ENCODE measurements at regions not wholly inside any gene's neighbourhood (a gene's known extent, or its start where the extent isn't known, plus 50 kb on each side); places are given as distances from the start of the nearest gene placed in this dataset.

GRCh38 chr18:42137693-42138375 lies 182.8 kb downstream of the PIK3C3 start:
- Histone ChIP-seq H3K4me1 (no peaks in the 10 kb centered on the region), H3K9me3 (no peaks in the 10 kb centered on the region), H3K27me3 (replicated peaks; ENCODE audit: control insufficient read depth, insufficient read depth, low read length) (no peaks in the 10 kb centered on the region), H3K36me3 (ENCODE audit: control insufficient read depth, insufficient read depth, low read length) (no peaks in the 10 kb centered on the region), H3K4me3 (ENCODE audit: low read depth, low read length) (no peak overlapping the region)
- H3K4me1 Mint-ChIP-seq (ENCODE audit: low read depth, unreplicated experiment), result no peaks in the 10 kb centered on the region
- BruUV-seq (replicated peaks), result no TSS peak
- intact Hi-C loops (cut with micrococcal nuclease; ENCODE audit: unreplicated experiment), result no loop called here
- DNase-seq, result no peak
- no peaks in the 10 kb centered on the region for H3K36me3 Mint-ChIP-seq (ENCODE audit: insufficient read depth, unreplicated experiment)
- no peaks in the 10 kb centered on the region for H3K9me3 Mint-ChIP-seq (ENCODE audit: unreplicated experiment)
- ChIA-PET CTCF (no interaction called here), POLR2A (no interaction called here)
- no peak overlapping the region for H3K27ac Mint-ChIP-seq (ENCODE audit: unreplicated experiment)
- no peak for TF ChIP-seq CTCF (IDR thresholded peaks at IDR 0.05; ENCODE audit: insufficient read depth in 1 of 2, low read depth in 1 of 2, low read length in 1 of 2, severe bottlenecking in 1 of 2, unreplicated experiment in 1 of 2)
- peaks cover 3% of the 10 kb centered on the region for H3K27me3 Mint-ChIP-seq (ENCODE audit: insufficient read depth, unreplicated experiment)
- H3K4me3 Mint-ChIP-seq (ENCODE audit: unreplicated experiment), result no peak overlapping the region

GRCh38 chr18:42141439-42141838 lies 186.4 kb downstream of the PIK3C3 start:
- ChIA-PET CTCF (no interaction called here), POLR2A (no interaction called here)
- H3K4me3 Mint-ChIP-seq (ENCODE audit: unreplicated experiment), result no peak overlapping the region
- Histone ChIP-seq H3K27me3 (replicated peaks; ENCODE audit: control insufficient read depth, insufficient read depth, low read length) (no peaks in the 10 kb centered on the region), H3K4me3 (ENCODE audit: low read depth, low read length) (no peak overlapping the region), H3K9me3 (no peaks in the 10 kb centered on the region), H3K36me3 (ENCODE audit: control insufficient read depth, insufficient read depth, low read length) (no peaks in the 10 kb centered on the region), H3K4me1 (no peaks in the 10 kb centered on the region)
- H3K27me3 Mint-ChIP-seq (ENCODE audit: insufficient read depth, unreplicated experiment), result no peaks in the 10 kb centered on the region
- H3K4me1 Mint-ChIP-seq (ENCODE audit: low read depth, unreplicated experiment), result no peaks in the 10 kb centered on the region
- no peak for DNase-seq
- no peak overlapping the region for H3K27ac Mint-ChIP-seq (ENCODE audit: unreplicated experiment)
- no peak for TF ChIP-seq CTCF (IDR thresholded peaks at IDR 0.05; ENCODE audit: insufficient read depth in 1 of 2, low read depth in 1 of 2, low read length in 1 of 2, severe bottlenecking in 1 of 2, unreplicated experiment in 1 of 2)
- H3K36me3 Mint-ChIP-seq (ENCODE audit: insufficient read depth, unreplicated experiment), result no peaks in the 10 kb centered on the region
- BruUV-seq (replicated peaks), result no TSS peak
- intact Hi-C loops (cut with micrococcal nuclease; ENCODE audit: unreplicated experiment), result no loop called here
- no peaks in the 10 kb centered on the region for H3K9me3 Mint-ChIP-seq (ENCODE audit: unreplicated experiment)

GRCh38 chr18:42155024-42155423 lies 200.0 kb downstream of the PIK3C3 start:
- no peak for DNase-seq
- Histone ChIP-seq H3K27me3 (replicated peaks; ENCODE audit: control insufficient read depth, insufficient read depth, low read length) (no peaks in the 10 kb centered on the region), H3K4me1 (no peaks in the 10 kb centered on the region), H3K9me3 (no peaks in the 10 kb centered on the region), H3K4me3 (ENCODE audit: low read depth, low read length) (no peak overlapping the region), H3K36me3 (ENCODE audit: control insufficient read depth, insufficient read depth, low read length) (no peaks in the 10 kb centered on the region)
- Mint-ChIP-seq H3K27me3 (ENCODE audit: insufficient read depth, unreplicated experiment) (no peaks in the 10 kb centered on the region), H3K27ac (ENCODE audit: unreplicated experiment) (no peak overlapping the region), H3K4me3 (ENCODE audit: unreplicated experiment) (no peak overlapping the region), H3K36me3 (ENCODE audit: insufficient read depth, unreplicated experiment) (no peaks in the 10 kb centered on the region), H3K9me3 (ENCODE audit: unreplicated experiment) (no peaks in the 10 kb centered on the region), H3K4me1 (ENCODE audit: low read depth, unreplicated experiment) (peaks cover 5% of the 10 kb centered on the region)
- POLR2A ChIA-PET, result no interaction called here
- BruUV-seq (replicated peaks), result no TSS peak
- CTCF ChIA-PET, result no interaction called here
- intact Hi-C loops (cut with micrococcal nuclease; ENCODE audit: unreplicated experiment), result no loop called here
- no peak for TF ChIP-seq CTCF (IDR thresholded peaks at IDR 0.05; ENCODE audit: insufficient read depth in 1 of 2, low read depth in 1 of 2, low read length in 1 of 2, severe bottlenecking in 1 of 2, unreplicated experiment in 1 of 2)
